Endometrium (tissue), 2 donors: ENCODE measurements at regions not wholly inside any gene's neighbourhood (a gene's known extent, or its start where the extent isn't known, plus 50 kb on each side); places are given as distances from the start of the nearest gene placed in this dataset.

Experiments used
- FAIRE-seq: peaks from 2 replicates; lab custom pipeline; 2012; peaks lifted over from hg19 to GRCh38; lab: Jason Lieb, UNC
- donor health status: control.
- donor health status: control.

GRCh38 chr5:174235221-174236011 lies 189.9 kb downstream of the NSG2 start:
- no peak for FAIRE-seq

DNA sequence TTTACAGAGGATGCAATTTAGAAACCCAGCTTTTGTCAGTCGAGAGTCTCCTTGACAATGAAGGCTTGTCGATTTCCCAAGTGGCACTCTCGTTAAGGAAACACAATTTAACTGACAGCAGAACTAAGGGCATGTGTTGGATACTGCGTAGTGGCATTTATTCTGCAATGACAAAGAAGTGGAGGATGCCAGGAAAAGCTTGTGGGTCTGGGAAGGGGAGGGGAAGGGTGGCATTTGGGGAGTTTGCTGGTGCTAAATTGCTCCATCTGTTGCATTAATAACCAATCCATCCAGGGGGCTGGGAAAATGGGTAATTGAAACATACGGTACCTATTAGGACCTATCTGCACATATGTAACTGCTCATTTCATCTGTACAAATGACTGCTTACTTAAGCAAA lies 190.6 kb downstream of the NSG2 start:
- no peak for FAIRE-seq

DNA sequence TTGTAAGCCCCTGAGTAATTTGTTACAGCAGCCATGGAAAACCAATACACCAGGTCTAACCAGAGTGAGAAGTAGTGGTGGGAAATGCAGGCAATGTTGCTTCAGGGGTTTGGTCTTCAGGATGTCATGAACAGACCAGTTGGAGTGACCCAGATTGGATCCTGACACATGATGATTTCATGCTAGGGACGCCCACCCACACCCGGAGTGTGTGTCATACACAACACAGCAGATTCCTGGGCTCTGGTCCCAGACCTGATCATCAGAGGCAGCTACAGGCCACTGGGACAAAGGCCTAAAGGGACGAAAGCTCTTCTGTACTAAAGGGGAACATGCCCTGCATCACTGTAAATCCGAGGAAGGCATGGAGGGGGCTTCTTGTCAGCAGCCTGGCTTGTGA lies 194.2 kb downstream of the NSG2 start:
- FAIRE-seq = no peak

DNA sequence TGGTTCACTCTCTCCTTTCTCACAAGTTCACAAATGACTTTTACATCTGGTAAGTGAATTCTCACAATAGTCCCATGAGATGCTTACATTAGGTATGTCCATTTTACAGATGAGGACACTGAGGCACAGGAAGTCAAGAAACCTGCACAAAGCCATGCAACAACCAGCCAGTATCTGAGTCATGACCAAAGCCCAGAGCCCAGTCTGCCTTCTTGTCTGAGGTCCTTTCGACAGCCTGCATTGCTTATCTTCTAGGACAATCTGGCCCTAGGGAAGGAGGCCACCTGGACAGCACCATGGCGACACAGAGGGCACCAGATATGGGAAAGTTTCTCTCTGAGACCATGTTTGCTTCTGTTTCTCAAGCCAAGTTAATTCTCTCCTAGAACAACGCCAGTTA lies 197.1 kb downstream of the NSG2 start:
- no peak for FAIRE-seq

DNA sequence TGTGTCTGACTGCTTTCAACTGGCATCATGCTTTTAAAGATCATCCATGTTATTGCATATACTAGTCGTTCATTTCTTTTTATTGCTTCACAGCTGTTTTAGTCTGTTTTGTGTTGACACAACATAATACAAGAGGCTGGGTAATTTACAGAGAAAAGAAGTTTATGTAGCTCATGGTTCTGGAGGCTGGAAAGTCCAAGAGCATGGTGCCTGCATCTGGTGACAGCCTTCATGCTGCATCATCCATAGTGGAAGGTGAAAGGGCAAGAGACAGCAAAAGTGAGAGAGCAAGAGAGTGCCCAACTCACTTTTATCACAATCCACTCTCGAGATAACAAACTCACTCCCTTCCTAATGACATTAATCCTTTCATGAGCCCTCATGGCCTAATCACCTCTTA lies 198.4 kb downstream of the NSG2 start:
- no peak for FAIRE-seq

DNA sequence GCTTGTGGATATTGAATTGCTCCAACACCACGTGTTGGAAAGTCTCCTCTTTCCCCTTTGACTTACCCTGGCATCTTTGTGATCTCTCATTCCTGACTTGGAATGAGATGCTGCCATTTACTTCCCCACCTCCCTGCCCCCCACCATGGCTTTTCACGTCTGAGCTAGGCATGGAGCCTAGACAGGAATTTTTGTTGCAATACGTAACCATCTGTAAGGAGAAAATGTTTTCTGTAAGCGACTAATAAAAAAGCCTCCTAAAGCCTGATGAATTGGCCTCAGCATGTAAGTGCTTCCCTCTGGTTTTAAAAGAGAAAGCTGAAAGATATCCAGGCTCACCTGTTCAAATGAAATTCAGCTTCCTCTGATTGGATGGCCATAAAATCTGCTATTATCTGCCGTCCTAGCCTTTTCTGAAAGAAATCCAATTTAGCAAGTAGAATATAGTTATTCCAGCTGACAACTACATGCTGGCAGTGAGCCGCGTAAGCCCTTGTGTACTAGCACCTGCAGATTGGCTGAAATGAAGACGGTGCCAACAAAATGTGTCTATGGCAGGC lies 200.1 kb downstream of the NSG2 start:
- no peak for FAIRE-seq

DNA sequence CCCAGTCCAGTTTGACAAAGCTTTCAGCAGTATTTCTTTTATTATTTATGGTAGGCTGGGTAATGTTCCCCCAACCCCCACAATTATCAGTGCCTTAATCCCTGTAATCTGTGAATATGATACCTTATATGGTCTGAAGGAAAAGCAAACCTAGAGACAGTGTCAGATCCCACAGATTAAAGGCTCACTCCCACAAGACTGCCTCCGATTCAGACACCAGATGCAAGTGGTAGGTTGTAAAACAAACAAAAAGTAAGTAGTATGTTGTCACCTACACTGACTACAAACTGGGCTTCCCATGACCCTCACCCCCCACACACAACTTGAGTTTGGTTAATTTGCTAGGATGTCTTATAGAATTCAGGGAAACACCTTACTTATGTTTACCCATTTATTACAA lies 201.2 kb downstream of the NSG2 start:
- no peak for FAIRE-seq

- no peak for FAIRE-seq
These were observed 201.8 kb downstream of the NSG2 start for GRCh38 chr5:174247301-174247700.

- FAIRE-seq = no peak
These were observed 205.9 kb downstream of the NSG2 start for GRCh38 chr5:174251305-174252000.

DNA sequence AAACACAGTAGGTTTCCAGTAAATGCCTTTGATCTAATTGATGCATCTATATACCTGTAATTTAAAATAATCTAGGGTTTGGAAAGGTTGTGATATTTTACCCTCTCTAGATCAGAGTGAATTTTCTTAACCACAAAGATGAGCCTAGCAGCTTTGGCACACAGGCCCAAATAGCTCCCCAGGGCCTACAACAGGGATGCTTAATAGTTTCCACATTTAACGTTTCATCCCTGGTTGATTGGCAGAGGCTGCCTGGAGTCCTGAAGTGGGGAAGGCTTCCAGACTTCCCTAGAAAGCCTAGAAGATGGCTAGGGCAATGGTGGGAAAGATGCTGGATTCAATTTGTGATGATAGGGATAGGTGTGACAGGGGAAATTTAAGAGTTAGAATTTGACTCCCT lies 206.6 kb downstream of the NSG2 start:
- FAIRE-seq = no peak

DNA sequence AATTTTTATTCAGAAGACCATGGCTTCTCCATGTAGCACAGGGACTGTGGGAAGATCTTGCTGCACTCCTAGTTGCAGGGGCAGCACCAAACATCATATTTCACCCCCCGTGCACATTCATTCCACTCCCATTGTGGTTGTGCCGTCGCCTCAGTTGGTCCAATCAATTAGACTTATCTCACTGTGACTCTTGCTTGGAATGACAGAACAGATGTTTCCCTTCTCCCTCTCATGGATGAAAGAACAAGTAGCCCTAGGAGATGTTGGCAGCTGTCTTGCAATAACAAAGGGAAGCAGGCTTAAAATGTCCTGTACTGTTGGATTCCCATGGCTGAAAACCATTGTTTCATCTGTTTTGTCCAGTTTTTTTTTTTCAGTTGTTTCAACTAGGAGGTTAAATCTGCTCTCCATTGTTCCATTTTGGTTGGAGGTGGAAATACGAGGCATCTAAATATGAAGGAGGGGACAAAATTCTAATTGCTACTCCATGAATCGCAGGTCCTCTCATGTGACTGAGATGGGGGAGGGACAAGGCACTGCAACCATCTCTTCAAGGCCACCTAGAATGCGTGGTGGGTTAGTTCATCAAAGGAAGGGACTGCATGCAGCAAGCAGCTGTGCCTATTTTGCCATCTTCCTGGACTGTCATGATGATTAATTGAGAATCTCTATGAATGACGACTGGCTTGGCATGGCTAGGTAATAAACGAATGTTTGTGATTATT lies 214.4 kb downstream of the NSG2 start:
- FAIRE-seq = no peak

GRCh38 chr5:174271316-174271715 lies 225.8 kb downstream of the NSG2 start:
- FAIRE-seq = no peak

GRCh38 chr5:174272671-174273070 lies 227.2 kb downstream of the NSG2 start:
- no peak for FAIRE-seq

- no peak for FAIRE-seq
These were observed 227.8 kb downstream of the NSG2 start for GRCh38 chr5:174273325-174273724.

DNA sequence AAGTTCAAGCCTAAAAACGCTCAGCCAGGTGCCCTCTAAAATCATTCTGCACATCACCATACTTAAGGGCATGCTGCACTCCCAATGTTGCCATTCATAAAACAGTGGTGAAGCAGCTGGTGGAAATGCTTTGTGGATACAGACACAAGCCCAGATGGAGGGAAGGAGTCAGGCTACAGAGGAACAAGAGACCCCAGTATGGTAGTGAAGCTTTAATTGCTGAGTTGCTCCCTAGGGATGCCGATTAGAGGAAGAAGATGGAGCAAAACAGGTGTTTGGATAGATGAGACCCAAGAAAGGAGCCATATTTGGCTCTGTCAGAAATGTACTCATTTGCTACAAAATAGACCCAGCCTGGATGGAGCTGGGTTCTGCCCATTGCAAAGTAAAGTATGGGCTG lies 230.5 kb downstream of the NSG2 start:
- FAIRE-seq = no peak

GRCh38 chr5:174281089-174281760 lies 235.7 kb downstream of the NSG2 start:
- no peak for FAIRE-seq

- FAIRE-seq = no peak
These were observed 236.3 kb downstream of the NSG2 start for GRCh38 chr5:174281855-174282254.

DNA sequence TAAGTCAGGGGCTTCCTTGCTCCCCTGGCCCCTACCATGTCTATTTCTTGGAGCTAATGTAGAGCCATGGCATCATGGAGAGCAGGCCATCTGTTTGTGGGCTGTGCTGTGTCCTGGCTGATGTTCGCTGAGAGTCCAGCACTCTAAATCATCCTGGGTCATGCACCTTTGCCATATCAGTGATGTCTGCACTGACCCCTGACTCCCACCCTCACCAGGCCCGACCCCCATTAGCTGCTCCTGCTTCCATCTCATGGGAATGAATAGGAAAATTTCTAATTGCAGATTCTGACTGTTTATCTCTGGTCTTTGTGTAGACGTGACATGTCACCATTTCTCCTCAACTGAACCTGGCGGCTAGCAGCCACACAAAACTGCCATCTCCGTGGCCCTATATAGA lies 236.9 kb downstream of the NSG2 start:
- no peak for FAIRE-seq

GRCh38 chr5:174283211-174284005 lies 237.9 kb downstream of the NSG2 start:
- no peak for FAIRE-seq

GRCh38 chr5:174284873-174285272 lies 239.4 kb downstream of the NSG2 start:
- no peak for FAIRE-seq

GRCh38 chr5:174287761-174288160 lies 242.3 kb downstream of the NSG2 start:
- no peak for FAIRE-seq
